Upper lobe of right lung (tissue), 1 donor: ENCODE measurements at regions not wholly inside any gene's neighbourhood (a gene's known extent, or its start where the extent isn't known, plus 50 kb on each side); places are given as distances from the start of the nearest gene placed in this dataset.
"Not testable (repeated sequence)": the region's sequence is repeated elsewhere in the genome, so short reads cannot be mapped to it uniquely, and the experiment has no call there.

Experiments
- ATAC-seq: fragments of 200-7000 bp; cut with Tn5 transposase; one replicate; pipeline ENCODE4 v1.9.1; 2020; ENCODE audit warnings: mild to moderate bottlenecking, moderate library complexity
- DNase-seq: peaks from one replicate; pipeline ENCODE4 v3.0.0-alpha.2; 2020
- H3K27ac ChIP-seq: fragments of 200-600 bp; one replicate; pipeline ENCODE4 v1.8.0; 2022
- H3K27me3 ChIP-seq: fragments of 200-600 bp; one replicate; pipeline ENCODE4 v1.8.0; 2022; ENCODE audit warnings: mild to moderate bottlenecking
- H3K36me3 ChIP-seq: fragments of 200-600 bp; one replicate; pipeline ENCODE4 v1.8.0; 2022
- H3K4me1 ChIP-seq: fragments of 200-600 bp; one replicate; pipeline ENCODE4 v1.8.0; 2022
- H3K4me3 ChIP-seq: fragments of 200-600 bp; one replicate; pipeline ENCODE4 v1.8.0; 2022; ENCODE audit warnings: mild to moderate bottlenecking
- H3K9me3 ChIP-seq: fragments of 200-600 bp; one replicate; pipeline ENCODE4 v1.8.0; 2022
- CTCF ChIP-seq: fragments of 200-600 bp; IDR thresholded peaks from one replicate; pipeline ENCODE4 v1.8.0; 2022; ENCODE audit warnings: antibody characterized with exemption
- intact Hi-C: fragments of 100-400 bp; cut with DNase I; formaldehyde crosslinking; loops from one replicate; pipeline ENCODE4 v1.11.0; 2022
- donor health status: DM: no; HTN: yes; CAD: no; lungs with severe emphysema.

- intact Hi-C loops = no loop called here
- no peak for TF ChIP-seq CTCF
- Histone ChIP-seq H3K4me1 (no peaks in the 10 kb centered on the region), H3K36me3 (no peaks in the 10 kb centered on the region), H3K27me3 (no peaks in the 10 kb centered on the region), H3K4me3 (no peak overlapping the region), H3K9me3 (no peaks in the 10 kb centered on the region), H3K27ac (no peak overlapping the region)
- DNase-seq = no peak
- no peak for ATAC-seq
These were observed 1500.4 kb downstream of the DPP10 start for GRCh38 chr2:115942800-115943199.

DNA sequence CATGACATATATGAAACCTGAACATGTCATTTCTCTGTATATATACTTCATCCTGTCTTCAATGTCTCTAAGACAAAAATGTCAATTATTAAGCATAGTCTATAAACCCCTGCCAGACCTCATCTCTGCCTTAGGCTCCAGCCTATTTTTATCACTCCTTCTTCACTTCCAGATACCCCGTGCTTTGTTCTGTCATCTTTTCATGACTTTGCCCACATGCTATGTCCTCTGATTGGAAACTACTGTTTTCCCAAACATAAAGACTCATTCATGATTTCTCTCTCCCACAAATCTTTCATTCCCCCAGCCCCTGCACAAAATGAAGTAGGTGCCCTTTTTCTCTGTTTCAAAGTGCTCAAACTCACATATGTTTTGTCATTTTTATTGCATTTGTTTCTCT lies 1503.9 kb downstream of the DPP10 start:
- Histone ChIP-seq H3K4me3 (no peak overlapping the region), H3K9me3 (no peaks in the 10 kb centered on the region), H3K27ac (no peak overlapping the region), H3K4me1 (no peaks in the 10 kb centered on the region), H3K36me3 (no peaks in the 10 kb centered on the region), H3K27me3 (no peaks in the 10 kb centered on the region)
- ATAC-seq = no peak
- intact Hi-C loops = no loop called here
- TF ChIP-seq CTCF = no peak
- DNase-seq = no peak

DNA sequence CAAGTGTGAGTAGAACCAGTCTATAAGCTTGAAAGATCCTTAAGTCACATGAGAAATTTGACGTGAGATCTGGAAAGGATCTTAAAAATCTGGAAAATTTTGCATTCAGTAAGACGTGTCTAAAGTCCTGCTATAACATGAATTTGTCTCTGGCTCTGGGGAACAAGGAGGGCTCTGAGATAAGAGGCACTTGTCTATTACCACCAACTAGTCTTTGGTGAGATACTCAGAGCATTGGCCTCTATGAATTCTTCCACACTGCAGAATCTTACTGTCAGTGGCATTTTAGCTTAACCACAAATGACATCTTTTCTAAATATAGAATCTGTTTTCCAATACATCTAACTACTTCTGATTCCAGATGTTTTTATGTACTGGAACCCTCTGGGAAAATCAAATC lies 1504.5 kb downstream of the DPP10 start:
- Histone ChIP-seq H3K4me1 (no peaks in the 10 kb centered on the region), H3K4me3 (no peak overlapping the region), H3K27ac (no peak overlapping the region), H3K27me3 (no peaks in the 10 kb centered on the region), H3K36me3 (no peaks in the 10 kb centered on the region), H3K9me3 (no peaks in the 10 kb centered on the region)
- no peak for DNase-seq
- no peak for ATAC-seq
- no peak for TF ChIP-seq CTCF
- intact Hi-C loops = no loop called here

GRCh38 chr2:115976916-115977315 lies 1534.5 kb downstream of the DPP10 start:
- intact Hi-C loops = no loop called here

DNA sequence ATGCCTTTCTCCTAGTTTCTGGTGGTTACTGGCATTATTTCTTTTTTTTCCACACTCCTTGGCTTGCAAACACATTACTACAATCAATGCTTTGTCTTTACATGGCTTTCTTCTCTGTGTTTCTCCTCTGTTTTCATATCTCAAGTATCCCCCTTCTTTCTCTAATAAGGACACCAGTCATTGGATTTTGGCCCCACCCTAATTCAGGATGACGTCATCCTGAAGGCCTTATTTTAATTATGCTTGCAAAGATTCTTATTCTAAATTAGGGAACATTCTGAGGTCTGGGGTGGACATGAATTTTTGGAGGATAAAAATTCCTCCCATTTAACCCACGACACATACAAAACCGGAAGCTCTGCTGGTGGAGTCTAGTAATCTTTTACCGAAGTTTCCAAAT lies 1556.6 kb downstream of the DPP10 start:
- Histone ChIP-seq H3K27ac (no peak overlapping the region), H3K4me1 (no peaks in the 10 kb centered on the region), H3K36me3 (no peaks in the 10 kb centered on the region), H3K27me3 (no peaks in the 10 kb centered on the region), H3K9me3 (peaks cover 8% of the 10 kb centered on the region), H3K4me3 (no peak overlapping the region)
- DNase-seq (no peak), ATAC-seq (no peak)
- intact Hi-C loops = no loop called here
- TF ChIP-seq CTCF = no peak

More at GRCh38 chr2:115976916-115977315, 1534.5 kb downstream of the DPP10 start:
- Histone ChIP-seq H3K36me3 (no peaks in the 10 kb centered on the region), H3K27me3 (no peaks in the 10 kb centered on the region), H3K9me3 (peaks cover 3% of the 10 kb centered on the region), H3K27ac (no peak overlapping the region), H3K4me1 (no peaks in the 10 kb centered on the region), H3K4me3 (no peak overlapping the region)
- ATAC-seq (no peak), DNase-seq (no peak)
- TF ChIP-seq CTCF = no peak

GRCh38 chr2:116023026-116023425 lies 1580.6 kb downstream of the DPP10 start:
- Histone ChIP-seq H3K4me1 (no peaks in the 10 kb centered on the region), H3K27ac (no peak overlapping the region), H3K36me3 (no peaks in the 10 kb centered on the region), H3K4me3 (no peak overlapping the region), H3K9me3 (no peaks in the 10 kb centered on the region), H3K27me3 (no peaks in the 10 kb centered on the region)
- intact Hi-C loops = no loop called here
- no peak for TF ChIP-seq CTCF
- ATAC-seq = no peak
- DNase-seq = no peak

GRCh38 chr2:116038758-116039157 lies 1596.3 kb downstream of the DPP10 start:
- H3K36me3 ChIP-seq, H3K27ac ChIP-seq, H3K9me3 ChIP-seq, ATAC-seq, H3K4me3 ChIP-seq, DNase-seq, H3K4me1 ChIP-seq, H3K27me3 ChIP-seq, intact Hi-C loops: not testable (repeated sequence)
